AG09309 (cell line): ENCODE measurements at regions not wholly inside any gene's neighbourhood (a gene's known extent, or its start where the extent isn't known, plus 50 kb on each side); places are given as distances from the start of the nearest gene placed in this dataset.
"Not testable (repeated sequence)": the region's sequence is repeated elsewhere in the genome, so short reads cannot be mapped to it uniquely, and the experiment has no call there.

ENCODE experiments used
- DNase-seq: peaks from one replicate; pipeline ENCODE4 v3.0.0-alpha.2; 2010; ENCODE audit warnings: low read depth
- H3K4me3 ChIP-seq: 2 replicates; pipeline ENCODE4 v1.5.1; 2011; ENCODE audit warnings: mild to moderate bottlenecking, low read depth, low read length, moderate library complexity; ENCODE audit not compliant: control insufficient read depth
- CTCF ChIP-seq: IDR thresholded peaks from 2 replicates; pipeline ENCODE4 v1.5.1; 2011; ENCODE audit warnings: mild to moderate bottlenecking, low read depth, low read length, inconsistent platforms; ENCODE audit not compliant: insufficient read depth, control insufficient read depth; ENCODE audit errors: missing control alignments

- H3K4me3 ChIP-seq, result no peak overlapping the region
- no peak for TF ChIP-seq CTCF
- no peak for DNase-seq
Measured at GRCh38 chr1:105072850-105073249, 1323.2 kb downstream of the AMY1C start.

GRCh38 chr1:105073660-105074059 is 1324.0 kb downstream of the AMY1C start:
- TF ChIP-seq CTCF, result no peak
- H3K4me3 ChIP-seq, result no peak overlapping the region
- DNase-seq, result no peak

GRCh38 chr1:105083611-105084010 is 1333.9 kb downstream of the AMY1C start:
- TF ChIP-seq CTCF, result no peak
- no peak overlapping the region for H3K4me3 ChIP-seq
- DNase-seq, result no peak

GRCh38 chr1:105087506-105087905 is 1337.8 kb downstream of the AMY1C start:
- no peak for DNase-seq
- no peak overlapping the region for H3K4me3 ChIP-seq
- no peak for TF ChIP-seq CTCF

GRCh38 chr1:105088166-105088565 is 1338.5 kb downstream of the AMY1C start:
- DNase-seq, result no peak
- no peak overlapping the region for H3K4me3 ChIP-seq
- TF ChIP-seq CTCF, result no peak

- DNase-seq, H3K4me3 ChIP-seq: not testable (repeated sequence)
Measured at GRCh38 chr1:105093893-105094292, 1344.2 kb downstream of the AMY1C start.

GRCh38 chr1:105100102-105100501 is 1350.4 kb downstream of the AMY1C start:
- TF ChIP-seq CTCF, result no peak
- no peak overlapping the region for H3K4me3 ChIP-seq
- DNase-seq, result no peak

- no peak for DNase-seq
- H3K4me3 ChIP-seq, result no peak overlapping the region
- TF ChIP-seq CTCF, result no peak
Measured at GRCh38 chr1:105101261-105101660, 1351.6 kb downstream of the AMY1C start.
